Upper lobe of right lung (tissue), 1 donor: ENCODE measurements at regions not wholly inside any gene's neighbourhood (a gene's known extent, or its start where the extent isn't known, plus 50 kb on each side); places are given as distances from the start of the nearest gene placed in this dataset.
A peak's percentile ranks its signal among the peaks of the same experiment; 100 is the strongest.

Experiments used
- ATAC-seq: fragments of 200-7000 bp; cut with Tn5 transposase; one replicate; pipeline ENCODE4 v1.9.1; 2020; ENCODE audit warnings: mild to moderate bottlenecking, moderate library complexity
- DNase-seq: peaks from one replicate; pipeline ENCODE4 v3.0.0-alpha.2; 2020
- H3K27ac ChIP-seq: fragments of 200-600 bp; one replicate; pipeline ENCODE4 v1.8.0; 2022
- H3K27me3 ChIP-seq: fragments of 200-600 bp; one replicate; pipeline ENCODE4 v1.8.0; 2022; ENCODE audit warnings: mild to moderate bottlenecking
- H3K36me3 ChIP-seq: fragments of 200-600 bp; one replicate; pipeline ENCODE4 v1.8.0; 2022
- H3K4me1 ChIP-seq: fragments of 200-600 bp; one replicate; pipeline ENCODE4 v1.8.0; 2022
- H3K4me3 ChIP-seq: fragments of 200-600 bp; one replicate; pipeline ENCODE4 v1.8.0; 2022; ENCODE audit warnings: mild to moderate bottlenecking
- H3K9me3 ChIP-seq: fragments of 200-600 bp; one replicate; pipeline ENCODE4 v1.8.0; 2022
- CTCF ChIP-seq: fragments of 200-600 bp; IDR thresholded peaks from one replicate; pipeline ENCODE4 v1.8.0; 2022; ENCODE audit warnings: antibody characterized with exemption
- intact Hi-C: fragments of 100-400 bp; cut with DNase I; formaldehyde crosslinking; loops from one replicate; pipeline ENCODE4 v1.11.0; 2022
- donor health status: DM: no; HTN: yes; CAD: no; lungs with severe emphysema.

DNA sequence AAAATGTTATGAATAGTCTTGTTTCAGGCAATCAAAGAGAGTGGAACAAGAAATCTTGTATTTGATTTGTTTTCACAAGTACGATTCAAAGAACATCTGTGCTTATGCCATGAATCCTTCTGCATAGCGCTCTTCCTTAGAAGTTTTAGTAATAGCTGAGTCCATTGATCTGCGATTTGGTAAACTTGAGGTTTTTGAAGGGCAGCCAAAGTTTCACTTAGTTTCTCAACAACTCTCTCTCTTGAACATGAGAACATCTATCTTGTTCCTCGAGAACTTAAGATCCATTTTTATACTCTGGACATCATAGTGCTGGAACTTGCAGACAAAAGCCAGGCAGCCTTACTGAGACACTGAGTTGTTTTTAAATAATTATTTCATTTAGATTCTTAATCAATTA, 96.2 kb upstream of the USP15 start:
- DNase-seq, result no peak
- intact Hi-C loops, result no loop called here
- Histone ChIP-seq H3K27me3 (no peaks in the 10 kb centered on the region), H3K4me1 (no peaks in the 10 kb centered on the region), H3K9me3 (no peaks in the 10 kb centered on the region), H3K36me3 (no peaks in the 10 kb centered on the region), H3K4me3 (no peak overlapping the region), H3K27ac (no peak overlapping the region)
- ATAC-seq, result no peak
- no peak for TF ChIP-seq CTCF

- no peaks in the 10 kb centered on the region for H3K36me3 ChIP-seq
- H3K4me3 ChIP-seq, result no peak overlapping the region
- ATAC-seq, result no peak
- intact Hi-C loops, result no loop called here
- no peak overlapping the region for H3K27ac ChIP-seq
- DNase-seq, result no peak
- no peaks in the 10 kb centered on the region for H3K9me3 ChIP-seq
- no peaks in the 10 kb centered on the region for H3K4me1 ChIP-seq
- H3K27me3 ChIP-seq, result no peaks in the 10 kb centered on the region
- TF ChIP-seq CTCF, result no peak
Observed at GRCh38 chr12:62166525-62166924, 93.7 kb upstream of the USP15 start.

DNA sequence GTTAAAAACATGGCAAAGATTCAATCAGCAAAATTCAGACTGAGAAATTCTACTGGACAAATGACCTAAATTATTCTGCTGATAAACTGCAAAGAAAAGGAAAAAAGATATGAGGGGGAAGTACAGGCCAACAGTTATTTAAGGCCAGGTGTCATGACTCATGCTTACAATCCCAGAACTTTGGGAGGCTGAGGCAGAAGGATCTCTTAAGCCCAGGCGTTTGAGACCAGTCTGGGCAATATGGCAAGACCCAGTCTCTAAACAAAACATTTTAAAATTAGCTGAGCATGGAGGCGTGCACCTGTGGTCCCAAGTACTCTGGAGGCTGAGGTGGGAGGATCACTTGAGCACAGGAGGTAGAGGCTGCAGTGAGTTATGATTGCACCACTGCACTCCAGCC, 91.8 kb upstream of the USP15 start:
- no peaks in the 10 kb centered on the region for H3K36me3 ChIP-seq
- no peaks in the 10 kb centered on the region for H3K4me1 ChIP-seq
- no peak overlapping the region for H3K4me3 ChIP-seq
- H3K27ac ChIP-seq, result no peak overlapping the region
- ATAC-seq, result no peak
- TF ChIP-seq CTCF, result no peak
- H3K9me3 ChIP-seq, result no peaks in the 10 kb centered on the region
- intact Hi-C loops, result no loop called here
- H3K27me3 ChIP-seq, result no peaks in the 10 kb centered on the region
- no peak for DNase-seq

DNA sequence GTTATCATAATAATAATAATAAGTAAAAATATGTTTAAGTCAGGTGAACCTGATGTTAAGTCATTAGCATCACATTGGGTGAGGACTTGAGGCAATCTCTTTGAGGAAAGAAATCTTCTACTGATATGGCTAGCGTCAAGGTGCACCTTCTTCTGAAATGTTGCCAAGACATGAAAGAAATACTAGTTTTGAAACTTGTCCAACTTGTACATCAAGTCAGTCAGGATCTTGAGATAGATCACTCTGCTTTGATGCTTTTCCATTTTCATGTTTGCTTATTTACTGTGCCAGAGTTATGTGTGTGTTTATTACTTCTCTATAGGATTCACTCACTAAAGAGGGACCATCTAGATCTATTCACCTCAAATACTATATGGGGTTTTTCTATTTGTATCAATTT, 90.0 kb upstream of the USP15 start:
- intact Hi-C loops, result no loop called here
- no peak for TF ChIP-seq CTCF
- Histone ChIP-seq H3K27me3 (no peaks in the 10 kb centered on the region), H3K36me3 (no peaks in the 10 kb centered on the region), H3K27ac (no peak overlapping the region), H3K4me1 (no peaks in the 10 kb centered on the region), H3K9me3 (no peaks in the 10 kb centered on the region), H3K4me3 (no peak overlapping the region)
- ATAC-seq (no peak), DNase-seq (no peak)

DNA sequence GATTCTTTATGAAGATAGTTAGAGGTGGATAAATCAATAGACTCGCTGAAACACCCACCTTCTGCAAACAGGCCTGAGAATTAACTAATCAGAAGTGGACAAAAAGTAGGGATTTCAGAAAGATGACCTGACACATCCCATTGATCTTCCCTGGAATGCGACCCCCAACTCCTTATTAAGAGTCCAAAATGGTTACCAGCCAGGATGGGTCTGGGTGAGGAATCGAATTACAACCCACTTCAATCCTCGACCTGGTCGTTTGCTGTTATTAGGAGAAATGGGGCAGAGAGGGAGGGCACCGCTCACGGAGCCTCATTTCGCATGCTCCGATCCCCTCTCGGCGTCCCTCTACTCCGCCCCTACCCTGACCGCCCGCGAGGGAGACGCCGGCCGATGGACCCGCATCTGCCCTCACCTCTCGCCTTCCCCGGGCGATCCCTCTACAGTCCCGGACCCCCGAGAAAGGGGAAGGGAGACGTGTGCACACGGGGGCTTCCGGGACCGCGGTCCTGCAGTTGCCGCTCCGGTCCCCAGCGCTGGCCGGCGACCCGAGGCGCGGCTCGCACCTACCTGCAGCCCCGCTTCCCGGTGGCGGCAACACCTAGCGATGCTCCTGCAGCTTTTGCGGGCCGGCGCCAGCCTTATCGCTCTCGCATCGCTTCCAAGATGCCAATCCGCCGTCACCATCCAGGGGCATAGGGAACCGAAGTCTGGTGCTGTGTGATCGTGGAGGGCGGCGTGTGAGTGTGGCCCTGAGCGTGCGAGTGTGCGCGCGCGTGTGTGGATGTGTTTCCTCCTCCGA, 69.3 kb upstream of the USP15 start:
- intact Hi-C loops, result no loop called here
- Histone ChIP-seq H3K4me1 (peaks cover 29% of the 10 kb centered on the region), H3K4me3 (peak overlapping the region; percentile 29), H3K27ac (no peak overlapping the region), H3K9me3 (no peaks in the 10 kb centered on the region), H3K36me3 (no peaks in the 10 kb centered on the region), H3K27me3 (peaks cover 37% of the 10 kb centered on the region)
- no peak for TF ChIP-seq CTCF
- ATAC-seq (peak; percentile 38), DNase-seq (peak; percentile 59)
